GM12864 (cell line): ENCODE measurements at regions not wholly inside any gene's neighbourhood (a gene's known extent, or its start where the extent isn't known, plus 50 kb on each side); places are given as distances from the start of the nearest gene placed in this dataset.

Source experiments
- DNase-seq: peaks from one replicate; pipeline ENCODE4 v3.0.0-alpha.2; 2011; ENCODE audit warnings: low read depth
- H3K4me3 ChIP-seq: 2 replicates; pipeline ENCODE4 v1.5.1; 2011; ENCODE audit warnings: mild to moderate bottlenecking, low read depth, low read length, control low read depth
- CTCF ChIP-seq: IDR thresholded peaks from 2 replicates; pipeline ENCODE4 v1.5.1; 2011; ENCODE audit warnings: low read depth, mild to moderate bottlenecking, moderate library complexity, low read length, control low read depth, inconsistent platforms; ENCODE audit errors: missing control alignments

GRCh38 chr5:54370982-54371381, 60.6 kb upstream of the ARL15 start:
- no peak overlapping the region for H3K4me3 ChIP-seq
- no peak for TF ChIP-seq CTCF
- DNase-seq, result no peak

- no peak overlapping the region for H3K4me3 ChIP-seq
- DNase-seq, result no peak
- no peak for TF ChIP-seq CTCF
Measured at GRCh38 chr5:54367844-54368243, 57.5 kb upstream of the ARL15 start.

GRCh38 chr5:54366707-54367106, 56.3 kb upstream of the ARL15 start:
- no peak for DNase-seq
- TF ChIP-seq CTCF, result no peak
- H3K4me3 ChIP-seq, result no peak overlapping the region

- no peak for TF ChIP-seq CTCF
- DNase-seq, result no peak
- H3K4me3 ChIP-seq, result no peak overlapping the region
Measured at GRCh38 chr5:54363669-54364068, 53.3 kb upstream of the ARL15 start.

- no peak for DNase-seq
- H3K4me3 ChIP-seq, result no peak overlapping the region
- TF ChIP-seq CTCF, result no peak
Measured at GRCh38 chr5:54362992-54363625, 52.7 kb upstream of the ARL15 start.

- no peak overlapping the region for H3K4me3 ChIP-seq
- TF ChIP-seq CTCF, result no peak
- no peak for DNase-seq
Measured at GRCh38 chr5:54362434-54362833, 52.1 kb upstream of the ARL15 start.

- no peak for DNase-seq
- TF ChIP-seq CTCF, result no peak
- no peak overlapping the region for H3K4me3 ChIP-seq
Measured at GRCh38 chr5:54361691-54362411, 51.5 kb upstream of the ARL15 start.
